ENCODE measurements at regions not wholly inside any gene's neighbourhood (a gene's known extent, or its start where the extent isn't known, plus 50 kb on each side); places are given as distances from the start of the nearest gene placed in this dataset.

DNA sequence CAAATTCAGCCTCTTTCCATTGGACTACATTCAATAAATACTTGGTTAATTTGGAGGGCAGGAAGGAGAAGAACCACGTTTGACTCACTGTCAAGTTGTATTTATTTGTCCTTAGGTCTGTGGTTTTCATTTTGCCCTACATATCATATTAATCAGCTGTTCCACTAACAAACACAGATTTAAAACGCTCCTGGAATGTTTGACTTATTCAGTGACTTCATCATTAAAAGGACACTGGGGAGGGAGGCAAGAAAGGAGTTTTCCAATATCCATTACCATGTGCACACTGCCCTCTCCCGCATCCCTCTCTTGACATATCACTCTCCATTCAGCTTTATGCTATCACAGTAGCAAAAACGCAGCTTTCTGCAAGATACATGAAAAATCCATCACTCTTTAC is 98.2 kb upstream of the C1orf87 start:
- TF ChIP-seq, protein P1, sequence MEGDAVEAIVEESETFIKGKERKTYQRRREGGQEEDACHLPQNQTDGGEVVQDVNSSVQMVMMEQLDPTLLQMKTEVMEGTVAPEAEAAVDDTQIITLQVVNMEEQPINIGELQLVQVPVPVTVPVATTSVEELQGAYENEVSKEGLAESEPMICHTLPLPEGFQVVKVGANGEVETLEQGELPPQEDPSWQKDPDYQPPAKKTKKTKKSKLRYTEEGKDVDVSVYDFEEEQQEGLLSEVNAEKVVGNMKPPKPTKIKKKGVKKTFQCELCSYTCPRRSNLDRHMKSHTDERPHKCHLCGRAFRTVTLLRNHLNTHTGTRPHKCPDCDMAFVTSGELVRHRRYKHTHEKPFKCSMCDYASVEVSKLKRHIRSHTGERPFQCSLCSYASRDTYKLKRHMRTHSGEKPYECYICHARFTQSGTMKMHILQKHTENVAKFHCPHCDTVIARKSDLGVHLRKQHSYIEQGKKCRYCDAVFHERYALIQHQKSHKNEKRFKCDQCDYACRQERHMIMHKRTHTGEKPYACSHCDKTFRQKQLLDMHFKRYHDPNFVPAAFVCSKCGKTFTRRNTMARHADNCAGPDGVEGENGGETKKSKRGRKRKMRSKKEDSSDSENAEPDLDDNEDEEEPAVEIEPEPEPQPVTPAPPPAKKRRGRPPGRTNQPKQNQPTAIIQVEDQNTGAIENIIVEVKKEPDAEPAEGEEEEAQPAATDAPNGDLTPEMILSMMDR (IDR thresholded peaks at IDR 0.05): no peak
- no peak for ATAC-seq
- Histone ChIP-seq H3K36me3 (ENCODE audit: control insufficient read depth, insufficient read depth, low read length) (no peaks in the 10 kb centered on the region), H3K27ac (ENCODE audit: low read length) (no peak overlapping the region), H3K4me1 (ENCODE audit: control insufficient read depth, insufficient read depth, low read length) (no peaks in the 10 kb centered on the region), H3K9me3 (ENCODE audit: control insufficient read depth, insufficient read depth, low read length) (no peaks in the 10 kb centered on the region), H3K4me3 (ENCODE audit: low read length) (no peak overlapping the region), H3K27me3 (ENCODE audit: control insufficient read depth, insufficient read depth, low read length) (no peaks in the 10 kb centered on the region)
- intact Hi-C loops (cut with micrococcal nuclease): no loop called here
- no peaks in the 10 kb centered on the region for H3K4me1 Mint-ChIP-seq
- H3K36me3 Mint-ChIP-seq: no peaks in the 10 kb centered on the region
- H3K27ac Mint-ChIP-seq: no peak overlapping the region
- no peaks in the 10 kb centered on the region for H3K27me3 Mint-ChIP-seq (ENCODE audit: low read depth in 2 of 2)
- peaks cover 0 to 3% of the 10 kb centered on the region in 2 donors for H3K9me3 Mint-ChIP-seq
- DNase-seq: no peak
- H3K4me3 Mint-ChIP-seq: no peak overlapping the region
- 67% methylated on average over 3 of the region's 4 CpGs for WGBS (ENCODE audit: insufficient coverage)

DNA sequence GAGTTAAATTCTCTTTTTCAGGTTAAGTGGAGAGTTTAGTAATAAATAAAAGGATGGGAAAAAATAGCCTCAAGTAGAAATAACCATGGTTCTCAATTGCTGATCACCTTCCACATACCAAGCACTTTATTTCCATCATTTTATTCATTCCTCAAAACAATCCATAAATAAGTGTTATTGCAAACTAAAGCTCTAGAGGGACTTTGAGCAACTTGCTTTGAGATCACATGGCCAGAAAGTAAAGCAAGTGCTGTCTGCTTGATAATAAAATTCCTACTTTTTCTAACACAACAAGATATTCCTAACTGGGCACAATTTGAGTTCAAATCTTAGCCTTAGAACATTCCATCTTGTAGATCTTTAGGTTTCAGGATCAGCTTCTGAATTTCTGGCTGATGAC is 97.1 kb upstream of the C1orf87 start:
- ATAC-seq: no peak
- Mint-ChIP-seq H3K36me3 (no peaks in the 10 kb centered on the region), H3K4me3 (no peak overlapping the region), H3K4me1 (no peaks in the 10 kb centered on the region), H3K27ac (no peak overlapping the region), H3K9me3 (peaks cover 0 to 3% of the 10 kb centered on the region in 2 donors), H3K27me3 (ENCODE audit: low read depth in 2 of 2) (no peaks in the 10 kb centered on the region)
- TF ChIP-seq, protein P1 (IDR thresholded peaks at IDR 0.05): no peak
- DNase-seq: no peak
- Histone ChIP-seq H3K36me3 (ENCODE audit: control insufficient read depth, insufficient read depth, low read length) (no peaks in the 10 kb centered on the region), H3K27ac (ENCODE audit: low read length) (no peak overlapping the region), H3K27me3 (ENCODE audit: control insufficient read depth, insufficient read depth, low read length) (no peaks in the 10 kb centered on the region), H3K9me3 (ENCODE audit: control insufficient read depth, insufficient read depth, low read length) (no peaks in the 10 kb centered on the region), H3K4me3 (ENCODE audit: low read length) (no peak overlapping the region), H3K4me1 (ENCODE audit: control insufficient read depth, insufficient read depth, low read length) (no peaks in the 10 kb centered on the region)
- intact Hi-C loops (cut with micrococcal nuclease): no loop called here

DNA sequence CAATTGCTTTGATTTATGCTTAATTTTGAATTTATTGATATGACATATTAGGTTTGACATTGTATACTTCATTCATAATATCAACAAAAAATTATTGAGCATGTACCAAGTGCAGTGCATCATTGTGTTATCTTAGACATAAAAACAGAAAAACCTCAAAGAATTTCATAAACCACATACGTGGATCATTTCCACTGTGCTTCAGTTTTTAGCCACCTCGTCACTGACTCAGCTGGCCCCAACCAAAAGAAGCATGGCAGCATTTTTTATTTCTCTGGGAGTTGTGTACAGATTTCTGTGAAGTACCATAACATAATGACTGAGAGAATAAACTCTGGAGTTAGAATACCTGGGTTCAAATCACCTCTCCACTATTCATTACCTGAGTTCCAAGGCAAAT is 95.6 kb upstream of the C1orf87 start:
- Histone ChIP-seq H3K36me3 (ENCODE audit: control insufficient read depth, insufficient read depth, low read length) (no peaks in the 10 kb centered on the region), H3K4me3 (ENCODE audit: low read length) (no peak overlapping the region), H3K4me1 (ENCODE audit: control insufficient read depth, insufficient read depth, low read length) (no peaks in the 10 kb centered on the region), H3K9me3 (ENCODE audit: control insufficient read depth, insufficient read depth, low read length) (no peaks in the 10 kb centered on the region), H3K27me3 (ENCODE audit: control insufficient read depth, insufficient read depth, low read length) (no peaks in the 10 kb centered on the region), H3K27ac (ENCODE audit: low read length) (no peak overlapping the region)
- Mint-ChIP-seq H3K4me1 (no peaks in the 10 kb centered on the region), H3K27me3 (ENCODE audit: low read depth in 2 of 2) (no peaks in the 10 kb centered on the region), H3K36me3 (no peaks in the 10 kb centered on the region), H3K4me3 (no peak overlapping the region), H3K9me3 (peaks cover 0 to 3% of the 10 kb centered on the region in 2 donors), H3K27ac (no peak overlapping the region)
- 83% methylated on average over 2 of the region's 2 CpGs for WGBS (ENCODE audit: insufficient coverage)
- no peak for DNase-seq
- intact Hi-C loops (cut with micrococcal nuclease): no loop called here
- ATAC-seq: no peak
- TF ChIP-seq, protein P1 (IDR thresholded peaks at IDR 0.05): no peak

DNA sequence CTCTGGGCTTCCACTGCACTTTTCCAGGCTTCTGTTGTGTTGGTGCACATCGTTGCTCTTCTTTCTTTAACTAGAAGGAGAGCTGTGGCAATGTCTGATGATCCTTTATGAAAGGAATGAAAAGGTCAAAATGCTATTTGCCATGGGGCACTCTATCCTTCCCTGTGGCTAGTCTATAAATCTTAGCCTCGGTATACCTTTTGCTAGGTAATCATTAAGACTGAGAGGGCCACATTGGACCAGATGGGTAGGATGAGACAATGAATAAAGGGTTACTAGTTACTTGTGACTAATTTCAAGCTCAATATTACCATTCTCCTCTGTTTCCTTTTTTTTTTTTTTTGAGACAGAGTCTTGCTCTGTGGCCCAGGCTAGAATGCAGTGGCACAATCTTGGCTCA is 89.4 kb upstream of the C1orf87 start:
- Mint-ChIP-seq H3K36me3 (no peaks in the 10 kb centered on the region), H3K27ac (no peak overlapping the region), H3K9me3 (no peaks in the 10 kb centered on the region), H3K27me3 (ENCODE audit: low read depth in 2 of 2) (peaks cover 0 to 3% of the 10 kb centered on the region in 2 donors), H3K4me3 (no peak overlapping the region), H3K4me1 (no peaks in the 10 kb centered on the region)
- DNase-seq: no peak
- WGBS (ENCODE audit: insufficient coverage): 88% methylated on average over 2 of the region's 2 CpGs
- Histone ChIP-seq H3K36me3 (ENCODE audit: control insufficient read depth, insufficient read depth, low read length) (no peaks in the 10 kb centered on the region), H3K9me3 (ENCODE audit: control insufficient read depth, insufficient read depth, low read length) (no peaks in the 10 kb centered on the region), H3K4me1 (ENCODE audit: control insufficient read depth, insufficient read depth, low read length) (no peaks in the 10 kb centered on the region), H3K27me3 (ENCODE audit: control insufficient read depth, insufficient read depth, low read length) (no peaks in the 10 kb centered on the region), H3K27ac (ENCODE audit: low read length) (no peak overlapping the region), H3K4me3 (ENCODE audit: low read length) (no peak overlapping the region)
- intact Hi-C loops (cut with micrococcal nuclease): no loop called here
- TF ChIP-seq, protein P1 (IDR thresholded peaks at IDR 0.05): no peak
- ATAC-seq: no peak
